H1 (cell line): ENCODE measurements at regions not wholly inside any gene's neighbourhood (a gene's known extent, or its start where the extent isn't known, plus 50 kb on each side); places are given as distances from the start of the nearest gene placed in this dataset.

Experiments
- CTCF ChIA-PET: fragments of 300-600 bp; sonication (Branson Sonifier 250); formaldehyde crosslinking; loops from one replicate; lab custom pipeline; 2021; ENCODE audit not compliant: partially characterized antibody; lab: Charles Lee
- POLR2A ChIA-PET: fragments of 300-600 bp; sonication (Branson Sonifier 250); formaldehyde crosslinking; loops from one replicate; lab custom pipeline; 2021; ENCODE audit warnings: inconsistent platforms; ENCODE audit not compliant: partially characterized antibody; lab: Charles Lee
- DNase-seq, 2 experiments: peaks; one replicate each; pipeline versions ENCODE4 v3.0.0 to v3.0.0-alpha.2; 2010 to 2022; ENCODE audit warnings: low spot score in 2 of 2, low read depth in 1 of 2, mixed read lengths in 1 of 2
- FAIRE-seq: peaks from 2 replicates; lab custom pipeline; 2011; peaks lifted over from hg19 to GRCh38; lab: Jason Lieb, UNC
- H2AFZ ChIP-seq: 2 replicates; pipeline ENCODE4 v1.8.1; 2012; ENCODE audit warnings: low read length, inconsistent platforms
- H2AK5ac ChIP-seq: 2 replicates; pipeline ENCODE4 v1.6.1; 2013; ENCODE audit warnings: low read depth, low read length
- H2BK120ac ChIP-seq: replicated peaks from 2 replicates; pipeline ENCODE3; 2013; ENCODE audit warnings: low read depth, low read length, inconsistent platforms
- H2BK12ac ChIP-seq: 2 replicates; pipeline ENCODE4 v1.6.1; 2013; ENCODE audit warnings: low read depth, low read length
- H2BK15ac ChIP-seq: 2 replicates; pipeline ENCODE4 v1.6.1; 2013; ENCODE audit warnings: low read length
- H2BK20ac ChIP-seq: 2 replicates; pipeline ENCODE4 v1.6.1; 2013; ENCODE audit warnings: low read length
- H2BK5ac ChIP-seq: 2 replicates; pipeline ENCODE4 v1.6.1; 2013; ENCODE audit warnings: low read depth, low read length
- H3K14ac ChIP-seq: 2 replicates; pipeline ENCODE4 v1.6.1; 2013; ENCODE audit warnings: inconsistent platforms; ENCODE audit not compliant: insufficient read length
- H3K18ac ChIP-seq: 2 replicates; pipeline ENCODE4 v1.6.1; 2013; ENCODE audit warnings: low read length; ENCODE audit errors: extremely low read depth
- H3K23ac ChIP-seq: 2 replicates; pipeline ENCODE4 v1.6.1; 2013; ENCODE audit warnings: inconsistent platforms; ENCODE audit not compliant: insufficient read length
- H3K23me2 ChIP-seq: 2 replicates; pipeline ENCODE4 v1.6.1; 2013; ENCODE audit warnings: low read depth, low read length
- H3K27ac ChIP-seq: 2 replicates; pipeline ENCODE4 v1.6.1; 2011; ENCODE audit warnings: low read depth, low read length, inconsistent platforms
- H3K27me3 ChIP-seq, 4 experiments: replicated peaks in 1 of 4; 1 replicate in 1 of 4; 2 replicates in 3 of 4; pipeline versions ENCODE4 v1.6.1 to v1.8.1; 2011 to 2013; ENCODE audit warnings: low read length in 3 of 4, mild to moderate bottlenecking in 3 of 4, inconsistent platforms in 2 of 4, mixed read lengths in 2 of 4, moderate library complexity in 1 of 4; ENCODE audit not compliant: control insufficient read depth in 3 of 4, insufficient read depth in 3 of 4; ENCODE audit errors: extremely low read depth in 1 of 4
- H3K36me3 ChIP-seq, 4 experiments: 2 replicates each; pipeline versions ENCODE4 v1.6.1 to v1.8.1; 2011 to 2013; ENCODE audit warnings: mild to moderate bottlenecking in 4 of 4, low read length in 3 of 4, moderate library complexity in 2 of 4, control low read depth in 1 of 4, inconsistent platforms in 1 of 4; ENCODE audit not compliant: insufficient read depth in 4 of 4, control insufficient read depth in 2 of 4
- H3K4ac ChIP-seq: replicated peaks from 2 replicates; pipeline ENCODE3; 2013; ENCODE audit warnings: low read length, low read depth, mixed read lengths, inconsistent platforms; ENCODE audit not compliant: insufficient read length
- H3K4me1 ChIP-seq, 4 experiments: replicated peaks in 1 of 4; 1 replicate in 1 of 4; 2 replicates in 3 of 4; pipeline versions ENCODE4 v1.6.1 to v1.8.1; 2011 to 2013; ENCODE audit warnings: low read length in 3 of 4, inconsistent platforms in 2 of 4, mixed read lengths in 1 of 4; ENCODE audit not compliant: insufficient read depth in 4 of 4, control insufficient read depth in 3 of 4
- H3K4me2 ChIP-seq, 2 experiments: 2 replicates each; pipeline versions ENCODE4 v1.6.1 to v1.8.1; 2011 to 2013; ENCODE audit warnings: low read depth in 2 of 2, low read length in 2 of 2, control low read depth in 1 of 2, inconsistent platforms in 1 of 2, mild to moderate bottlenecking in 1 of 2; ENCODE audit not compliant: insufficient read depth in 1 of 2
- H3K4me3 ChIP-seq, 4 experiments: fragments of 200-600, 300-600 bp in 1 of 4; sonication (generic), shearing (Covaris generic), sonication (Bioruptor Twin) in 1 of 4; 2 replicates each; pipeline versions ENCODE4 v1.5.1 to v1.8.1; 2011 to 2016; ENCODE audit warnings: low read length in 4 of 4, low read depth in 3 of 4, control low read depth in 2 of 4, inconsistent platforms in 2 of 4, mild to moderate bottlenecking in 2 of 4, mixed read lengths in 1 of 4, moderate library complexity in 1 of 4; ENCODE audit not compliant: insufficient read depth in 2 of 4; ENCODE audit errors: extremely low read depth in 1 of 4
- H3K56ac ChIP-seq: replicated peaks from 2 replicates; pipeline ENCODE3; 2013; ENCODE audit warnings: low read depth, mild to moderate bottlenecking, mixed read lengths, low read length, inconsistent platforms; ENCODE audit not compliant: insufficient read length
- H3K79me1 ChIP-seq: 2 replicates; pipeline ENCODE4 v1.6.1; 2013; ENCODE audit warnings: low read depth, low read length, control low read depth
- H3K79me2 ChIP-seq, 2 experiments: 2 replicates each; pipeline versions ENCODE4 v1.6.1 to v1.8.1; 2012 to 2013; ENCODE audit warnings: low read length in 2 of 2, mild to moderate bottlenecking in 2 of 2, inconsistent platforms in 1 of 2; ENCODE audit not compliant: insufficient read depth in 2 of 2, control insufficient read depth in 1 of 2
- H3K9ac ChIP-seq, 4 experiments: replicated peaks in 1 of 4; 1 replicate in 1 of 4; 2 replicates in 3 of 4; pipeline versions ENCODE4 v1.6.1 to v1.8.1; 2011 to 2013; ENCODE audit warnings: low read depth in 3 of 4, low read length in 3 of 4, control low read depth in 2 of 4, mild to moderate bottlenecking in 2 of 4, moderate library complexity in 2 of 4, inconsistent platforms in 1 of 4; ENCODE audit errors: extremely low read depth in 1 of 4
- H3K9me3 ChIP-seq, 2 experiments: 2 replicates each; pipeline versions ENCODE4 v1.6.1 to v1.8.1; 2012 to 2013; ENCODE audit warnings: mild to moderate bottlenecking in 2 of 2, moderate library complexity in 2 of 2, control low read depth in 1 of 2, inconsistent platforms in 1 of 2, low read depth in 1 of 2, low read length in 1 of 2, mixed read lengths in 1 of 2; ENCODE audit not compliant: insufficient read depth in 2 of 2
- H4K20me1 ChIP-seq, 2 experiments: replicated peaks in 1 of 2; 2 replicates each; pipeline versions ENCODE3 to v1.8.1; 2011 to 2013; ENCODE audit warnings: inconsistent platforms in 2 of 2, low read length in 2 of 2, mild to moderate bottlenecking in 1 of 2; ENCODE audit not compliant: insufficient read depth in 2 of 2, control insufficient read depth in 1 of 2
- H4K5ac ChIP-seq: 2 replicates; pipeline ENCODE4 v1.6.1; 2013; ENCODE audit warnings: low read length, low read depth, mixed read lengths, inconsistent platforms; ENCODE audit not compliant: insufficient read length
- H4K8ac ChIP-seq: 2 replicates; pipeline ENCODE4 v1.8.0; 2013; ENCODE audit warnings: mild to moderate bottlenecking, moderate library complexity, low read length, inconsistent platforms; ENCODE audit not compliant: insufficient read depth; ENCODE audit errors: extremely low read depth
- H4K91ac ChIP-seq: replicated peaks from 2 replicates; pipeline ENCODE3; 2013; ENCODE audit warnings: low read length, mixed read lengths, inconsistent platforms; ENCODE audit not compliant: insufficient read length
- CBX5 ChIP-seq: fragments of 300-800, 300-1000 bp; sonication (generic); IDR thresholded peaks from 2 replicates; pipeline ENCODE4 v1.7.1; 2016; ENCODE audit warnings: antibody characterized with exemption, low read length, low read depth
- CHD1 ChIP-seq: IDR thresholded peaks from 2 replicates; pipeline ENCODE4 v1.6.1; 2012; ENCODE audit warnings: low read depth, low read length, improper control_type of control experiment
- CHD2 ChIP-seq: IDR thresholded peaks from 2 replicates; pipeline ENCODE4 v1.6.1; 2012; ENCODE audit warnings: low read length, improper control_type of control experiment
- HDAC2 ChIP-seq, 2 experiments: fragments of 300-600 bp in 1 of 2; sonication (generic) in 1 of 2; IDR thresholded peaks; 2 replicates each; pipeline ENCODE4 v1.6.1; 2011 to 2012; ENCODE audit warnings: low read depth in 2 of 2, low read length in 2 of 2, mild to moderate bottlenecking in 2 of 2, moderate library complexity in 2 of 2, borderline replicate concordance in 1 of 2, inconsistent platforms in 1 of 2
- KDM4A ChIP-seq: IDR thresholded peaks from one replicate; pipeline ENCODE4 v1.7.1; 2012; ENCODE audit warnings: low read depth, mild to moderate bottlenecking, moderate library complexity, low read length, inconsistent platforms; ENCODE audit not compliant: severe bottlenecking
- KDM5A ChIP-seq: fragments of 200-600 bp; IDR thresholded peaks from 2 replicates; pipeline ENCODE4 v1.7.1; 2012; ENCODE audit warnings: mild to moderate bottlenecking, low read length, inconsistent platforms, mixed read lengths
- POU5F1 ChIP-seq: IDR thresholded peaks from 2 replicates; pipeline ENCODE4 v1.6.1; 2011; ENCODE audit warnings: low read depth, mild to moderate bottlenecking, low read length, moderate library complexity
- SIN3A ChIP-seq, 2 experiments: IDR thresholded peaks in 1 of 2; conservative IDR thresholded peaks in 1 of 2; 2 replicates each; pipeline ENCODE4 v1.6.1; 2011 to 2012; ENCODE audit warnings: low read length in 2 of 2, improper control_type of control experiment in 1 of 2, low read depth in 1 of 2, mild to moderate bottlenecking in 1 of 2
- SP4 ChIP-seq: IDR thresholded peaks from 2 replicates; pipeline ENCODE4 v1.6.1; 2012; ENCODE audit warnings: low read length, inconsistent platforms
- SRF ChIP-seq: IDR thresholded peaks from 2 replicates; pipeline ENCODE4 v1.6.1; 2011; ENCODE audit warnings: mild to moderate bottlenecking, low read depth, low read length, moderate library complexity
- USF2 ChIP-seq: IDR thresholded peaks from 2 replicates; pipeline ENCODE4 v1.6.1; 2011; ENCODE audit warnings: low read length, improper control_type of control experiment
- WGBS, 2 experiments: shearing (Covaris generic) in 1 of 2; methylation state at CpG; one replicate each; pipeline versions ENCODE4 v1.1.6 to v1.1.7; 2013 to 2015; ENCODE audit warnings: low lambda C conversion rate in 2 of 2, mixed read lengths in 2 of 2, inconsistent platforms in 1 of 2, low coverage in 1 of 2, missing lambda C conversion rate in 1 of 2; ENCODE audit not compliant: insufficient replicate concordance in 2 of 2, insufficient coverage in 1 of 2, insufficient read length in 1 of 2; ENCODE audit errors: extremely low coverage in 1 of 2, missing lambda C conversion rate in 1 of 2; 5-methylcytosine and 5-hydroxymethylcytosine counted together
- TF ChIP-seq, protein P1 (sequence below): IDR thresholded peaks from 2 replicates; pipeline ENCODE4 v1.6.1; 2011; ENCODE audit warnings: low read depth, mild to moderate bottlenecking, low read length; ENCODE audit not compliant: insufficient read depth

DNA sequence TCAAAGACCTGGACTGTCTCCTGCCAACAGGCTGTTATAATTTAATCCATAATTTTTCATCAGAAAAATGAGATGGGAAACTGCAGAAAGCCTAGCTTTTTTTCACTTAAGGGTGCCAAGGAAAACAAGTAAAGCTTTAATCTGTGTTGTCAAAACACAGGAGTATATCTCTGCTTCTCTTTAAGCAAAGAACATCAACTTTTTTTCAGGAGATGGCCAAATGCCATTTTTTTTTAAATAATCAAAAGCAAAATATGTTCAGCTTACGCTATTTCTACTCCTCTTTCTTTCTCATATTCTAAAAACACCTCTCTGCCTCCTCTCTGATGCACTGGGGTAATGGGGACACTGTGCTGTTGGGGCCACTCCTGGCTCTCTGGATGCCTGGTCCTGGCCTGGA is 73.1 kb upstream of the NXPH2 start:
- Histone ChIP-seq H3K4me1 (no peaks in the 10 kb centered on the region), H3K27ac (no peak overlapping the region), H2BK5ac (no peak overlapping the region), H2BK15ac (no peak overlapping the region), H2AK5ac (no peak overlapping the region), H2BK20ac (no peak overlapping the region), H3K23me2 (no peaks in the 10 kb centered on the region; the same call in 1 of the 2 replicates), H3K79me2 (no peaks in the 10 kb centered on the region), H3K56ac (no peak overlapping the region), H3K36me3 (no peaks in the 10 kb centered on the region), H4K91ac (no peak overlapping the region), H2BK12ac (no peak overlapping the region), H3K14ac (no peak overlapping the region), H3K27me3 (no peaks in the 10 kb centered on the region), H4K5ac (no peak overlapping the region), H2AFZ (no peak overlapping the region), H4K8ac (no peak overlapping the region), H3K9ac (no peak overlapping the region), H3K9me3 (no peaks in the 10 kb centered on the region), H3K4me3 (no peak overlapping the region), H3K4me2 (no peak overlapping the region), H2BK120ac (no peak overlapping the region), H4K20me1 (no peaks in the 10 kb centered on the region), H3K23ac (no peak overlapping the region), H3K79me1 (no peaks in the 10 kb centered on the region), H3K18ac (no peak overlapping the region), H3K4ac (no peak overlapping the region)
- ChIA-PET CTCF (interaction anchor here (0.6 to 1.4 kb wide), 2 partner anchors 10 to 51 kb away, joined by 4 to 9 read pairs; no protein-coding TSS in a partner anchor), POLR2A (no interaction called here)
- FAIRE-seq (no peak), DNase-seq (no peak)
- 67 to 100% methylated on average over 1 of the region's 1 CpG for WGBS, 2 experiments
- TF ChIP-seq POU5F1 (no peak), CBX5 (no peak), CHD2 (no peak), USF2 (no peak), CHD1 (no peak), SP4 (no peak), KDM5A (no peak), HDAC2 (IDR thresholded peaks at IDR 0.05; ENCODE audit: borderline replicate concordance in 1 of 2, low read depth in 2 of 2, low read length in 2 of 2) (no peak), SIN3A (conservative IDR thresholded peaks at IDR 0.05 in 1 of 2, IDR thresholded peaks at IDR 0.05 in 1 of 2; ENCODE audit: low read depth in 1 of 2, low read length in 2 of 2) (no peak), SRF (no peak), KDM4A (no peak)
- TF ChIP-seq, protein P1, sequence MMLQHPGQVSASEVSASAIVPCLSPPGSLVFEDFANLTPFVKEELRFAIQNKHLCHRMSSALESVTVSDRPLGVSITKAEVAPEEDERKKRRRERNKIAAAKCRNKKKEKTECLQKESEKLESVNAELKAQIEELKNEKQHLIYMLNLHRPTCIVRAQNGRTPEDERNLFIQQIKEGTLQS = no peak
